Adipocyte (in vitro differentiated cells): ENCODE measurements at regions not wholly inside any gene's neighbourhood (a gene's known extent, or its start where the extent isn't known, plus 50 kb on each side); places are given as distances from the start of the nearest gene placed in this dataset.

Source experiments
- DNase-seq: peaks from one replicate; pipeline ENCODE4 v3.0.0-alpha.2; 2015; ENCODE audit warnings: low read depth
- H3K27me3 ChIP-seq: replicated peaks from 2 replicates; pipeline ENCODE4 v1.7.0; 2013; ENCODE audit warnings: mild to moderate bottlenecking, low read length, moderate library complexity; ENCODE audit not compliant: control insufficient read depth, insufficient read depth
- H3K36me3 ChIP-seq: 2 replicates; pipeline ENCODE4 v1.7.0; 2013; ENCODE audit warnings: low read length, mild to moderate bottlenecking, moderate library complexity; ENCODE audit not compliant: control insufficient read depth, insufficient read depth, severe bottlenecking
- H3K4me1 ChIP-seq: 2 replicates; pipeline ENCODE4 v1.7.0; 2013; ENCODE audit warnings: mild to moderate bottlenecking, low read length, moderate library complexity; ENCODE audit not compliant: control insufficient read depth, insufficient read depth
- H3K4me3 ChIP-seq: 2 replicates; pipeline ENCODE4 v1.7.0; 2013; ENCODE audit warnings: mild to moderate bottlenecking, low read length, moderate library complexity
- H3K9ac ChIP-seq: 2 replicates; pipeline ENCODE4 v1.7.0; 2013; ENCODE audit warnings: mild to moderate bottlenecking, low read length, moderate library complexity
- H3K9me3 ChIP-seq: 2 replicates; pipeline ENCODE4 v1.7.0; 2013; ENCODE audit warnings: mild to moderate bottlenecking, low read length, moderate library complexity; ENCODE audit not compliant: control insufficient read depth

GRCh38 chr4:123739806-123740205, 343.2 kb downstream of the SPRY1 start:
- H3K9ac ChIP-seq, result no peak overlapping the region
- no peak for DNase-seq
- H3K4me3 ChIP-seq, result no peak overlapping the region
- no peaks in the 10 kb centered on the region for H3K27me3 ChIP-seq
- peaks cover 17% of the 10 kb centered on the region for H3K4me1 ChIP-seq
- no peaks in the 10 kb centered on the region for H3K9me3 ChIP-seq
- no peaks in the 10 kb centered on the region for H3K36me3 ChIP-seq

- Histone ChIP-seq H3K4me1 (peaks cover 21% of the 10 kb centered on the region), H3K36me3 (no peaks in the 10 kb centered on the region), H3K27me3 (no peaks in the 10 kb centered on the region), H3K4me3 (no peak overlapping the region), H3K9me3 (no peaks in the 10 kb centered on the region), H3K9ac (no peak overlapping the region)
- no peak for DNase-seq
Observed at GRCh38 chr4:123740236-123740635, 343.6 kb downstream of the SPRY1 start.

DNA sequence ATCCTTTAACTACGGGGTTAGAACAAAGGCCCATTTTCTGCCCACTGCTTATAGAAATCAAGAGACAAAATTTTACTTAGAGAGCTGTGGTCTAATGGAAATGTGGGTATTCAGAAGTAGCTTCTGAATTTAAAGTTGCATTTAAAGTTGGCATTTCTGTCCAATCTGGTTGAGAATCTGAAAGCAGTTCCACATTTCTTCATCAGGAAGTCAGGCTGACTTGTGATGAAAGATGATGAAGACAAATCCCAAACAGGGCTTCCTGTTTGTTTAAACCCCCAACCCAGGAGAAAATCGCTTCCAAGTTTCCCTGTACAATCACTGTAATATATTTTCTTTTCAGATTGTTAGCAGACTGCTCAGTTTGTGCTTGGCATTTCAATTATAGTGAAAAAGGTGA, 345.3 kb downstream of the SPRY1 start:
- DNase-seq, result peak; percentile 47

GRCh38 chr4:123743848-123744247, 347.3 kb downstream of the SPRY1 start:
- H3K27me3 ChIP-seq, result no peaks in the 10 kb centered on the region
- no peak for DNase-seq

More for the DNA sequence above, 345.3 kb downstream of the SPRY1 start:
- H3K27me3 ChIP-seq, result no peaks in the 10 kb centered on the region
- H3K9ac ChIP-seq, result no peak overlapping the region
- H3K36me3 ChIP-seq, result no peaks in the 10 kb centered on the region
- H3K9me3 ChIP-seq, result no peaks in the 10 kb centered on the region
- no peak overlapping the region for H3K4me3 ChIP-seq
- H3K4me1 ChIP-seq, result peaks cover 22% of the 10 kb centered on the region

DNA sequence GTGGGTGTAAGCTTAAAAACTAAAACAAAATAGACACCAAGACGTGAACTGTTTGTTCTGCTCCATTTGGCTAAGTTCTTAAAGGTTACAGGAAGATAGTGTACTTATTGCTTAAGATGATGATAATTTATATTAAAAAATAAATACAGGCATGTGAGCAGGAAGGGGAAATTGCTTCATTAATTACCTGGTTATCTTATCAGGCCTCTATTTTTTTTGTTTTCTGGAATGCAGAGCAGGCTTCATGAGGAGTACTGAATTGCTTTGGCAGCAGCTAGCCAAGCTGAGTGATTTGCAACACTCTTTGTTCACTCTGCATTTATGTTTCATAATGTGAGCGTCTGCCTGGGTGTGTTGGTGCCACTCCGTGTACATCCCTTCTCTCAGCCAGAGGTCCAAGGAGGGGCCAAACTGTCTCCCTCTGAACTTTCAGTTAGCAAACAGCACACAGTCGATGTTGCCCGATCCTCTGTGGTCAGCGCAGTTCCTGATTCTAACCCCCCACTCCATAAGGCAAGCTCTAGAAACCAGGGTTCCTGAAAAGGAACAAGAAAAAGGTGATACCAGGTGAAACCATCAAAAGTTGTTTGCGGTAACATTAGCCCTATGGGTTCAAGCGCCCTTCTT, 348.2 kb downstream of the SPRY1 start:
- no peaks in the 10 kb centered on the region for H3K27me3 ChIP-seq
- peaks cover 19% of the 10 kb centered on the region for H3K4me1 ChIP-seq
- no peak overlapping the region for H3K9ac ChIP-seq
- H3K4me3 ChIP-seq, result peak overlapping the region; percentile 6
- no peaks in the 10 kb centered on the region for H3K36me3 ChIP-seq
- DNase-seq, result no peak
- no peaks in the 10 kb centered on the region for H3K9me3 ChIP-seq

More at GRCh38 chr4:123743848-123744247, 347.3 kb downstream of the SPRY1 start:
- Histone ChIP-seq H3K9me3 (no peaks in the 10 kb centered on the region), H3K4me1 (peaks cover 19% of the 10 kb centered on the region), H3K9ac (no peak overlapping the region), H3K36me3 (no peaks in the 10 kb centered on the region), H3K4me3 (no peak overlapping the region)

GRCh38 chr4:123747016-123747415, 350.4 kb downstream of the SPRY1 start:
- H3K4me1 ChIP-seq, result peaks cover 19% of the 10 kb centered on the region
- H3K4me3 ChIP-seq, result no peak overlapping the region
- H3K27me3 ChIP-seq, result no peaks in the 10 kb centered on the region
- no peaks in the 10 kb centered on the region for H3K36me3 ChIP-seq
- H3K9me3 ChIP-seq, result no peaks in the 10 kb centered on the region
- no peak overlapping the region for H3K9ac ChIP-seq
- peak; percentile 7 for DNase-seq

DNA sequence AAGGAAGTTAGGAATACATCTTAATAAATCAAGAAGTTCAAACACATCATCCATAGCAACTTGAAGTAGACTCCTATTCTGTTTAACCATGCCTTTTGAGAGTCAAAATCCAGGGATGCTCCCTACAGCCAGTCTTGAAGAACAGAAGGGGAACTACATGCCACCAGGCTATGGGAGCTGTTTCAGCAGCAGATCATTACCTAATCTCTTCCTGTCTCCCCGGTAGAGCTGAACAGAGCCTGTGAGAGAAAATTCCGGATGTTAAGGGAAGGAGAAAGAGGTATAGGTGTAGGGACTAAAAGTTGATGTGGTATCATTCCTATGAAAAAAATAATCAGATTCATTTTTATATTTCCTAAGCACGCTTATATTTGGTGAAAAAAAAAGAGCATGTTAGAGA, 352.2 kb downstream of the SPRY1 start:
- no peaks in the 10 kb centered on the region for H3K27me3 ChIP-seq
- no peak for DNase-seq

DNA sequence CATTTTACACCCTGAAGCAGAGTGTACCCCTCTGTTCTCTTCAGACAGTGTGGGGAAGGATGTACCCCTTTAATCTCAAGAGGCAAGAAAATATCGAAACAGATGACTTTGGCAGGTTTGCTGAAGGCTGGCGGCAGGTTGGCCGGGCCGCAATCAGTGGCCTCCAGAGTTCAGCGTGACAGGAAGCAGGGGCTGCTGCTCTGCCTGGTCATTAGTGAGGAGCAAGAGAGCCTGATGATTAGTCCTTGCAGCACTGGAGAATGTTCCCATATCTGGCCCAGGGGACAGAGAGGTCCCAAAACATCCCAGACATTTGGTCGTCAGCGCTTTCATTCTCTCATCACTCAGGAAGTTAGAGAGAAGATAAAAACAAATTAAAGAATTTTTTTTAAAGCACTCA, 352.8 kb downstream of the SPRY1 start:
- H3K27me3 ChIP-seq, result no peaks in the 10 kb centered on the region
- H3K9ac ChIP-seq, result no peak overlapping the region
- no peaks in the 10 kb centered on the region for H3K36me3 ChIP-seq
- H3K4me3 ChIP-seq, result no peak overlapping the region
- H3K4me1 ChIP-seq, result peaks cover 10% of the 10 kb centered on the region
- no peaks in the 10 kb centered on the region for H3K9me3 ChIP-seq
- no peak for DNase-seq

More for the DNA sequence above, 352.2 kb downstream of the SPRY1 start:
- Histone ChIP-seq H3K9ac (no peak overlapping the region), H3K4me3 (no peak overlapping the region), H3K4me1 (peaks cover 15% of the 10 kb centered on the region), H3K9me3 (no peaks in the 10 kb centered on the region), H3K36me3 (no peaks in the 10 kb centered on the region)

DNA sequence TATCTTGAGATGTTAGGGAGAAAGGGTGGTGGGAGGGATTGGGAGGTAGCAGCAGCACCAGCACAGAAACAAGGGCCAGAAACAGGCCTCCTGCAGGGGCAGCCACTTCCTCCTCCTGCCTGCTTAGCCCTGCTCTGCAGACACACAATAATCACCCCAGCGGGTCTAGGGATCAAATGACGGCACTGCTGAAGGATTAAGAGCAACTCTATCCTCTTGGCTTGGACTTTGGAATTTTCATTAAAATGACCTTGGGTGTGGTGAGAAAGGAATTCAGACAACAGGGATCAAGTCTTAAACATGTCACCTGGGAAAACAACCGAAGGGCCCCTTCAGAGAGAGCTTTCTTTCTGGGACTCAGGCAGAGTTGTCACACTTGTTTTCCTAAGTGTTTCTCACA, 353.4 kb downstream of the SPRY1 start:
- Histone ChIP-seq H3K9ac (no peak overlapping the region), H3K4me1 (peaks cover 3% of the 10 kb centered on the region), H3K27me3 (no peaks in the 10 kb centered on the region), H3K4me3 (no peak overlapping the region), H3K36me3 (no peaks in the 10 kb centered on the region), H3K9me3 (no peaks in the 10 kb centered on the region)
- peak; percentile 23 for DNase-seq

- Histone ChIP-seq H3K27me3 (no peaks in the 10 kb centered on the region), H3K9ac (no peak overlapping the region), H3K9me3 (no peaks in the 10 kb centered on the region), H3K36me3 (no peaks in the 10 kb centered on the region), H3K4me3 (no peak overlapping the region), H3K4me1 (no peaks in the 10 kb centered on the region)
- DNase-seq, result no peak
Observed at GRCh38 chr4:123755655-123756054, 359.1 kb downstream of the SPRY1 start.

DNA sequence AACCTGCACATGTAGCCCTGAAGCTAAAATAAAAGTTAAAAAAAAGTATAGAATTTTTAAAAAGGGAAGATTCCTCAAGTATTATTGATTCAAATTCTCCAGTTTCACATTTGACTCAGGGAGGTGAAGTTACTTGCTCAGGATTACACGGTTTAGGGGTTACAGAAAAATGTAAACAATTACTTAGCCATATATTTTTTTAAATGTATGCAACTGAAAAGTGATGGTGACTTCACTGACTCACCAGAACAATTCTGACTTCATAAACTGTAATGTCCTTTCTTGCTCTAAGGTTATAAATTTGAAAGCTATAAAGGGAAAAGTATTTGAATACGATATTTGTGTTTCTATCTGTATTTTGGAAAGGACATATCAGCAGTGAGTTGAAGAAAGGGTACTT, 371.2 kb downstream of the SPRY1 start:
- Histone ChIP-seq H3K9ac (no peak overlapping the region), H3K4me1 (no peaks in the 10 kb centered on the region), H3K36me3 (no peaks in the 10 kb centered on the region), H3K4me3 (no peak overlapping the region), H3K9me3 (peaks cover 5% of the 10 kb centered on the region), H3K27me3 (no peaks in the 10 kb centered on the region)
- DNase-seq, result peak; percentile 23

GRCh38 chr4:123770884-123771283, 374.3 kb downstream of the SPRY1 start:
- Histone ChIP-seq H3K36me3 (no peaks in the 10 kb centered on the region), H3K4me3 (no peak overlapping the region), H3K27me3 (no peaks in the 10 kb centered on the region), H3K4me1 (no peaks in the 10 kb centered on the region), H3K9me3 (peaks cover under 1% of the 10 kb centered on the region), H3K9ac (no peak overlapping the region)
- no peak for DNase-seq
